Naive B cell (primary cell): ENCODE measurements at regions not wholly inside any gene's neighbourhood (a gene's known extent, or its start where the extent isn't known, plus 50 kb on each side); places are given as distances from the start of the nearest gene placed in this dataset.

Experiments used
- ATAC-seq, 2 donors: fragments of 150-1000 bp; cut with Tn5 transposase; 2 replicates each; pipeline ENCODE4 v1.10.0; 2021; ENCODE audit warnings: low read depth in 2 of 2, mild to moderate bottlenecking in 2 of 2, moderate library complexity in 2 of 2
- DNase-seq: peaks from one replicate; pipeline ENCODE4 v3.0.0; 2022
- H3K27ac Mint-ChIP-seq, 6 donors: one replicate each; pipeline ENCODE4 v1.8.0; 2020 to 2022; ENCODE audit warnings: mild to moderate bottlenecking in 6 of 6, mixed read lengths in 6 of 6, moderate library complexity in 5 of 6, inconsistent platforms in 2 of 6
- H3K27me3 Mint-ChIP-seq, 3 donors: one replicate each; pipeline ENCODE4 v1.8.0; 2021 to 2022; ENCODE audit warnings: mixed read lengths in 3 of 3, mild to moderate bottlenecking in 1 of 3
- H3K36me3 Mint-ChIP-seq, 2 donors: one replicate each; pipeline ENCODE4 v1.8.0; 2020 to 2022; ENCODE audit warnings: mixed read lengths in 2 of 2, inconsistent platforms in 1 of 2, mild to moderate bottlenecking in 1 of 2
- H3K4me1 Mint-ChIP-seq, 3 donors: one replicate each; pipeline ENCODE4 v1.8.0; 2020 to 2022; ENCODE audit warnings: mixed read lengths in 3 of 3, inconsistent platforms in 1 of 3, mild to moderate bottlenecking in 1 of 3, moderate library complexity in 1 of 3
- H3K4me3 Mint-ChIP-seq, 8 donors: one replicate each; pipeline ENCODE4 v1.8.0; 2020 to 2022; ENCODE audit warnings: mild to moderate bottlenecking in 8 of 8, mixed read lengths in 8 of 8, moderate library complexity in 8 of 8, inconsistent platforms in 2 of 8
- H3K9me3 Mint-ChIP-seq, 7 donors: one replicate each; pipeline ENCODE4 v1.8.0; 2020 to 2022; ENCODE audit warnings: mixed read lengths in 7 of 7, mild to moderate bottlenecking in 5 of 7, inconsistent platforms in 2 of 7, moderate library complexity in 1 of 7

DNA sequence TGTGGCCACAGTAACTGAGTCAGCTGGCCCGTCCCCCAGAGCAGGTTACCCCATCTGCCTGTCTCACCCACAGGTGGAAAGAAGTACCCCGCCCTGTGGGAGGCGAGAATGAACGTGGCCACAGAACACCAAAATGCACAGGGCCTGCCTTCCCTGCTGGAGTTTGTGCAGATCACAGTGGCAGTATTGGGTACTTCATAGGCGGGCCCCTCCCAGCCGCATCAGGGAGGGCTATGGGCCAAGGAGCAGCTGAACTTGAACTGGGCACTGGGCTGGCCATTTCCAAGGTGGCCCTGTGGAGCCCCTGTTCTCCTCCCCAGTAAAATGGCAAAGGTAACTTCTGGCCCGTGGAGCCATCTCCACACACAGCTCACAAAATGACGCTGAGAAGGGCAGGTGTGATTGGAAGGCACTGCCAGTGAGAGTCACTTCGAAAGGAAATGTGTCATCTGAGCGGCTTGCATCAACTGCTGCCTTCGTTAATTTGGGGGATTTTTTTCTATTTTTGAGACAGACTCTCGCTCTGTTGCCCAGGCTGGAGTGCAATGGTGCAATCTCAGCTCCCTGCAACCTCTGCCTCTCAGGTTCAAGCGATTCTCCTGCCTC, 162.9 kb downstream of the ENGASE start:
- no peaks in the 10 kb centered on the region for H3K36me3 Mint-ChIP-seq
- H3K4me1 Mint-ChIP-seq, result no peaks in the 10 kb centered on the region
- H3K27ac Mint-ChIP-seq, result no peak overlapping the region
- ATAC-seq (no peak), DNase-seq (no peak)
- H3K9me3 Mint-ChIP-seq, result peaks cover 0 to 2% (median 0%) of the 10 kb centered on the region in 7 donors
- H3K27me3 Mint-ChIP-seq, result peaks cover 4 to 26% (median 9%) of the 10 kb centered on the region in 3 donors
- H3K4me3 Mint-ChIP-seq, result no peak overlapping the region

DNA sequence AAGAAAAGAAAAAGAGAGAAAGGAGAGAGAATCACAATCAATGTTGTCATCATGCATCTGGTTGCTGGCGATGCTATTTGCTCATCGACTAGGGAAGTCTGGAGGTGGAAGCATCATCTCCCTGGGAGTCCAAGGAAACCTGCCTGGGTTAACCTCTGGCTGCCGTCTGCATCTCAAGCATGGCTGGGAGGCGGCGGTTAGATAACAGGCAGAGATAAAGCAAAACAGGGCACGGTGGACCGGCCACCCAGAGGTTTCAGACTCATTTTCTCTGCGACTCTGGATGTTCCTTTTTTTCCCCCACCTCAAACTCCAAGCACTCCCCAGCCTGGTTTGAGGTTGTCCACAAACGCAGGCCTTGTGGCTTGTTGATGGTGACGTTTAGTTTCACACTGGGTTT, 161.2 kb downstream of the ENGASE start:
- no peaks in the 10 kb centered on the region for H3K36me3 Mint-ChIP-seq
- no peaks in the 10 kb centered on the region for H3K9me3 Mint-ChIP-seq
- DNase-seq, result no peak
- no peak overlapping the region for H3K27ac Mint-ChIP-seq
- H3K4me3 Mint-ChIP-seq, result no peak overlapping the region
- no peak for ATAC-seq
- H3K27me3 Mint-ChIP-seq, result peaks cover 4 to 15% (median 13%) of the 10 kb centered on the region in 3 donors
- H3K4me1 Mint-ChIP-seq, result no peaks in the 10 kb centered on the region

DNA sequence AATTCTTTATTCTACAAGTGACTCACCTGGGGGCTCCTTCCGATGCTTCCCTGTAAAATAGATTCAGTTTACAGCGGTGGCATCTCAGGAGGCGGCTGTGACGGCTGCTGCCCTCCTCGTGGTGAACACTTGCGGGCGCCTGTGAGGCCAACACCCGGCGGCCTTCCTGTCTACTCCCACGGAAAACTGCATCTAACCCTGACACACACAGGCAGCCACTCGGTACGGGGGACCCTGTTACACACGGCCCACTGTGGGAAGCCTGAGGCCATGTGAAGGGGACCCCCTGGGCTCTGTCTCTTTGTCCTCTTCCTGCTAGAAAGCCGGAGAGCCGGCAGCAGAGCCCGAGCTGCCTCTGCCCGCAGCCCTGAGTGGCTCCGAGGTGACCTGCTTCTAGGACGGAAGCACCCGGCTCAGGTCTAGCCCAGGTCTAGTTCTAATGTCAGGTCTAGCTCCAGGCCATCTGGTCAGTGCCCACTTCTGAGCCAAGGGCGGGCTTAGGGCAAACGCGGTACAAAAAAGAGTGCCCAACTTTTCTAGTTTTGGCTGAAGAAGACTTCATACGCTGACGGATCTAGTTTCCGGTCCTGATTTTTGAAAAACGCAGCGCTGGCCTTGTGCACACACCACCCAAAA, 159.4 kb downstream of the ENGASE start:
- Mint-ChIP-seq H3K36me3 (no peaks in the 10 kb centered on the region), H3K4me3 (no peak overlapping the region), H3K27ac (no peak overlapping the region), H3K4me1 (no peaks in the 10 kb centered on the region), H3K9me3 (no peaks in the 10 kb centered on the region), H3K27me3 (peaks cover 0 to 12% (median 7%) of the 10 kb centered on the region in 3 donors)
- ATAC-seq (no peak), DNase-seq (no peak)

DNA sequence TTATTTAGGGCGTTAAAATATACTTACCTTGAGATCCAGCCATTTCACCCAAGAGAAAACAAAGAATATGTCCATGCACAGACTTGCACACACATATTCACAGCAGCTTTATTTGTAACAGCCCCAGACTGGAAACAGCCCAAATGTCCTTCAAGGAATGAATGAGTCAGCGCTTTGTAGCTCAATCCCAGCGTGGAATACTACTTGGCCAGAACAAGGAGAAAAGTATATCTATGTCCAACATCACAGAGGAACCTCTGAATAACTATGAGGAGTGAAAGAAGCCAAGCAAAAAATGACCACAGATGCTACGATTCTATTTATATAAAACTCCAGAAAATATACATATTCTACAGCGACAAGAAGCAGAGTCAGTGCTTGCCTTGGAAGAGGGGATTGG, 158.3 kb downstream of the ENGASE start:
- ATAC-seq (no peak), DNase-seq (no peak)
- Mint-ChIP-seq H3K27ac (no peak overlapping the region), H3K27me3 (peaks cover 0 to 14% (median 10%) of the 10 kb centered on the region in 3 donors), H3K9me3 (no peaks in the 10 kb centered on the region), H3K36me3 (no peaks in the 10 kb centered on the region), H3K4me3 (no peak overlapping the region), H3K4me1 (no peaks in the 10 kb centered on the region)

DNA sequence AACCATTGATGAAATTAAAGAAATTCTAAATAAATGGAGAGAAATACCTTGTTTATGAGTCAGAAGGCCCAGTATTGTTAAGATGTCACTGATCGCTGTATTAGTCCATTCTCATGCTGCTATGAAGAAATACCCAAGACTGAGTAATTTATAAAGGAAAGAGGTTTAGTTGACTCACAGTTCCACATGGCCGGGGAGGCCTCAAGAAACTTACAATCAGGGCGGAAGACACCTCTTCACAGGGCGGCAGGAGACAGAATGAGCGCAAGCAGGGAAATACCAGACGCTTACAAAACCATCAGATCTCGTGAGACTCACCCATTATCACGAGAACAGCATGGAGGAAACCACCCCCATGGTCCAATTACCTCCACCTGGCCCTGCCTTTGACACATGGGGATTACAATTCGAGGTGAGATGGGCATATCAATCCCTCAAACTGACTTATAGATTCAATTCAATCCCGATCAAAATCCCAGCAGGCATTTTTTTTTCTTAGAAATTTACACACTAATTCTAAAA, 157.2 kb downstream of the ENGASE start:
- no peaks in the 10 kb centered on the region for H3K9me3 Mint-ChIP-seq
- no peak for ATAC-seq

DNA sequence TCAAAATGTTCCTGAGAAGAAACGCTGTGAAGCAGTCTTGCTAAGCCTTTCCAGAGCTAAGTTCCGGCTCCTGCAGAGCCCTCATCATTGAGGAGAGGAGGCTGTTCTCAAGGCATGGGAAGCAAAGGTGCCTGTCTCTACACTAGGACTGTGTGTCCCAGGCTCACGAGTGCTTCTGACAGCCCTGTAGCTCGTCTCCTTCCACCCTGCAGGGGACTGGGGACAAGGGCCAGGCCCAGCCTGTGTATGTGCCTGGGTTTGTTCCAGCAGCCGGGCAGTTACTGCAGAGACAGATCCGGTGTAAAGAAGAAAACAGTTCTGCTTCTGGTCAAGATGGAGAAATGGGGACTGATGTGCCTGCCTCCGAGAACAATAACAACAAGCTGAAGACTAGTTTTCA, 156.0 kb downstream of the ENGASE start:
- Mint-ChIP-seq H3K27ac (no peak overlapping the region), H3K27me3 (peaks cover 0 to 24% (median 17%) of the 10 kb centered on the region in 3 donors), H3K36me3 (no peaks in the 10 kb centered on the region), H3K4me3 (no peak overlapping the region), H3K4me1 (no peaks in the 10 kb centered on the region), H3K9me3 (no peaks in the 10 kb centered on the region)
- ATAC-seq (no peak), DNase-seq (no peak)

More for the DNA sequence above, 157.2 kb downstream of the ENGASE start:
- DNase-seq, result no peak
- no peak overlapping the region for H3K4me3 Mint-ChIP-seq
- no peaks in the 10 kb centered on the region for H3K36me3 Mint-ChIP-seq
- no peak overlapping the region for H3K27ac Mint-ChIP-seq
- peaks cover 0 to 15% (median 10%) of the 10 kb centered on the region in 3 donors for H3K27me3 Mint-ChIP-seq
- H3K4me1 Mint-ChIP-seq, result no peaks in the 10 kb centered on the region

DNA sequence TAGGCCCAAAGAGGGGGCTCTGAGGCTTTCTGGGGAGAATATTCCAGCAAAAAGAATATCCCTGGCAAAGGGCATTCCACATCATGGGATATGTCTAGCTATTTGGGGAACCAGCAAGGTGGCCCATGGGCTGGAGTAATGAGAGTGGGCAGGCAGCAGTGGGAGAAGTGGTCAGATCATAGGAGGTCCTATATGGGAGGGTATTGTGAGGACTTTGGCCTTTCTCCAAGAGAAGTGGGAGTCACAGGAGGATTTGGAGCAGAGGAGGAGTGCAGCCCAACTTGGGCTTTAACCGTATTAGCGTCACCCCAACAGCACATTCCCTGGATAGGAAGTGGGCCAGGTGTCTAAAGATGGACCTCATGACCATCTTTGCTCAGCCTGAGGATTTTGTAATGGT, 151.4 kb downstream of the ENGASE start:
- H3K4me1 Mint-ChIP-seq, result no peaks in the 10 kb centered on the region
- H3K9me3 Mint-ChIP-seq, result no peaks in the 10 kb centered on the region
- no peaks in the 10 kb centered on the region for H3K36me3 Mint-ChIP-seq
- H3K27ac Mint-ChIP-seq, result no peak overlapping the region
- ATAC-seq, result no peak
- DNase-seq, result no peak
- H3K27me3 Mint-ChIP-seq, result peaks cover 19 to 53% (median 52%) of the 10 kb centered on the region in 3 donors
- H3K4me3 Mint-ChIP-seq, result no peak overlapping the region

DNA sequence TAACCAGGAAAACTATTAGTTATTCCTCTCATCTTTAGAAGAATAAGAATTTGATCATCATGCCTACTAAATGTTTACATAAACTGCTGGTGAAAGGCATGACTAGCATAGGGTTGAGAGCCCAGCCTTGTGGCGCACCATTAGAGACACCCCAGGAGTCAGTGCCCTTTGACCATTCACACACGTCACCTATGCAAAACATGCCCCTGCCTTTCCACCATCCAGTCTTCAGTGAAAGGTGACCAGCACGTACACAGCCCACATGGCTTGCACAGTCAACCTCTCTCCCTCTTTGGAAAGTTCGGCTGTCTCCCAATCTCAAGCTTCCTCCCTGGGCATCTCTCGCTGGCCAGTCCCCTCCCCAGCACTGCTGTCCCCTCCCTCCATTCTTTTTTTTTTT, 150.3 kb downstream of the ENGASE start:
- Mint-ChIP-seq H3K27me3 (peaks cover 27 to 62% (median 53%) of the 10 kb centered on the region in 3 donors), H3K27ac (no peak overlapping the region), H3K4me3 (no peak overlapping the region), H3K9me3 (no peaks in the 10 kb centered on the region), H3K36me3 (no peaks in the 10 kb centered on the region), H3K4me1 (peaks cover 7 to 8% (median 7%) of the 10 kb centered on the region in 3 donors)
- DNase-seq, result no peak
- no peak for ATAC-seq

DNA sequence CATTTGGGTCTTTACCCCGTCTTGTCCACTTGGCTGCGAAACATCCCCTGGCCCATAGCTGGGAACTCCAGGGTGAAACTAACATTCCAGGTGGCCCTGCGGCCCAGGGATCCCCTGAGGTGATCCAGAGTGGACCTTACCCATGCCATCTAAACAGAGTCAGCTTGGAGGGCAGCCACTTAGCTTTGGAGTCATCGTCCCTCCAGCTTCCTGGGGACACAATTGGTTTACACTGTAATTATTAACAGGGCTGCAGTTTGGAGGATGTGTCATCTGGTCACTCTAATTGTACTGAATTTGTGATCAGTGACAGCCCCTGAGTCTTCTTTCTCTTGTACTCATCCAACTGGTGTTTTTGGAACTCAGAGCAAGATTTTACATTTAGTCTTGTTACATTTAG, 149.9 kb downstream of the ENGASE start:
- Mint-ChIP-seq H3K4me3 (no peak overlapping the region), H3K36me3 (no peaks in the 10 kb centered on the region), H3K9me3 (no peaks in the 10 kb centered on the region), H3K27me3 (peaks cover 27 to 66% (median 54%) of the 10 kb centered on the region in 3 donors), H3K27ac (no peak overlapping the region), H3K4me1 (peaks cover 7 to 8% (median 7%) of the 10 kb centered on the region in 3 donors)
- DNase-seq (no peak), ATAC-seq (no peak)

DNA sequence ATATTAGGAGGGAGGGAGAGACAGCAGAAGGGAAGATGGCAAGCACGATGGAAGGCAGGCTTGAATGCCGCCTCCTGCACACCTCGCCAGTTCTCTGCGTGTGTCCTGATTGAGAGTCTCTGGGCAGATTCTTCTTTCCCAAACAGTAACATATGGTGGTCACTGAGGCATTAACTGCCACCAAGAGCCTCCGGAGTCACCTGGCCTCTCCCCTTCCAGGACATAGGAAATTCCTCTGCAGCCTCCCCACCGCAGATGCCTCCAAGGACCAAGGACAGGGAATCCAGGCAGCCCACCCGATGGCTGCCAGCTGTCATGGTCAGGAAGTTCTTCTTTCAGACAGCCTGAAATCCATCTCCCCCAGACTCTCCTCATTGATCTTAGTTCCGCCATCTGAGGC, 149.3 kb downstream of the ENGASE start:
- no peak overlapping the region for H3K27ac Mint-ChIP-seq
- no peak for DNase-seq
- no peak overlapping the region for H3K4me3 Mint-ChIP-seq
- H3K27me3 Mint-ChIP-seq, result peaks cover 31 to 72% (median 60%) of the 10 kb centered on the region in 3 donors
- peaks cover 7 to 8% (median 7%) of the 10 kb centered on the region in 3 donors for H3K4me1 Mint-ChIP-seq
- ATAC-seq, result no peak
- no peaks in the 10 kb centered on the region for H3K36me3 Mint-ChIP-seq
- H3K9me3 Mint-ChIP-seq, result no peaks in the 10 kb centered on the region

DNA sequence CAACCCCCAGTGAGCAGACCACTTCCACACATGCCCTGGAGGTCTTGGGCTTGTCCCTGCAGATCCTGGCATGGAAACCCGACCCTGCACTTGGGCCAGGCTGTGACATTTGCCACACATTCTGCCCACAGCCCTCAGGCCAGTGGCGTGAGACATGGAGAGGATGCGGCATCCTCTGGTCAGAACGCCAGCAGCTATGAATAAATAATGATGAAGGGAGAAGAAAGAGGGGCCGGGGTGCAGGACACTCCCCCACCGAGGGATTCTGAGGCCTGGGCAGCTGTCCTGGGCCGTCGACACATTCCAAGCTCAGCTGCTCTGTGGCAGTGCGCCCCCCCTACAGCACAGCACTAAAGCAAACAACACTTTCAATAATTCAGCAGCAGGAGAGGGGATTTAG, 148.8 kb downstream of the ENGASE start:
- peaks cover 7 to 8% (median 7%) of the 10 kb centered on the region in 3 donors for H3K4me1 Mint-ChIP-seq
- no peak for DNase-seq
- H3K9me3 Mint-ChIP-seq, result no peaks in the 10 kb centered on the region
- H3K4me3 Mint-ChIP-seq, result no peak overlapping the region
- ATAC-seq, result no peak
- peaks cover 31 to 70% (median 61%) of the 10 kb centered on the region in 3 donors for H3K27me3 Mint-ChIP-seq
- H3K36me3 Mint-ChIP-seq, result no peaks in the 10 kb centered on the region
- H3K27ac Mint-ChIP-seq, result peak overlapping the region in 1 of 6 donors; percentile 26

DNA sequence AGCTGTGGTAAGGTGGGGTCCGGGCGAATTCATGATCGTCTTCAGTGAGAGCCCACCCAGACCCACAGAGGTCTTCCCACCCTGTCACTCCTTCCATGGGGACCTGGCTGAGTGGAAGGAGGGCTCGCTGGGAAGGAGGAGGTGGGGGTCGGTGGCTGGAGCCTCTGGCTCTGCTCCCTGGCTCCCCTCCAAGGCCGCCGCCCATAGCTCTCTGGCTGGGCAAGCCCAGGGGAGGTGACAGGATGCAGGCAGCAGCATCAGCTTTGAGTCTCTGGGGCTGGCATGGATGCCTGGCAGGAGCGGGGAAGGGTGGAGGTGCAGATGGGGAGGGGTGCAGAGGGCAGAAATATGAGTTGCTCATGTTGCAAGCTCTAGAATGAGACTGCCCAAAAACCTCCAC, 147.0 kb downstream of the ENGASE start:
- H3K27me3 Mint-ChIP-seq, result peaks cover 35 to 79% (median 78%) of the 10 kb centered on the region in 3 donors

DNA sequence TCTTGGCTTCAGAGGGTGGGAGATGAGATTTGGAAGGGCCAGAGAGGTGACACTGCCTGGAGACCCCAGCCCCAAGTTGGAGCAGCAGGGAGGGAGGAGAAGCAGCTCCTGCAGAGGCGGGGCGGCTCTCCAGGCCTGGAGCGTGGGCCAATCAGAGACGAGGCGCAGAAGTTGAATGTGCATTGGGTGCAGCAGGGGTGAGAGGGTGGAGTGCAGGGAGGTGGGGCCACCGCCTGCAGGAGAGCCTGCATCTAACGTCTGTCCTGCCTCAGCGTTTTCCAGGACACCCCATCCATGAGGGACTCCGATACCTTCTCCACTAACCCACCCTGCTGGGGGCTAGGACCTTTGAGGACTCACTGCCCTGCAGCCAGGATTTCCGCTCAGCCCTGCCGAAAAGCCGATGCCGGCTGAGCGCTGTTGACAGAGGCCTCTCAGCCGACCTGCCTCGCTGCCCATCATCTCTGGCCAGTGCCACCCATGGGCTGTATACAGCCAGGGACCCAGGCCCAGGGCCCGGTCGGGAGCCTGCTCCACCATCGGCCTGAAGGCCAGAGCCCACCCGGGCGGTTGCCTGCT, 146.2 kb downstream of the ENGASE start:
- Mint-ChIP-seq H3K4me3 (peak overlapping the region in 7 of 8 donors; percentile 15 to 84 (median 60)), H3K4me1 (peaks cover 7 to 8% (median 7%) of the 10 kb centered on the region in 3 donors), H3K27me3 (peaks cover 35 to 80% (median 78%) of the 10 kb centered on the region in 3 donors), H3K27ac (peak overlapping the region in 1 of 6 donors; percentile 18), H3K36me3 (no peaks in the 10 kb centered on the region), H3K9me3 (no peaks in the 10 kb centered on the region)
- ATAC-seq (no peak), DNase-seq (no peak)

More for the DNA sequence above, 147.0 kb downstream of the ENGASE start:
- Mint-ChIP-seq H3K4me3 (peak overlapping the region in 1 of 8 donors; percentile 16), H3K27ac (no peak overlapping the region), H3K9me3 (no peaks in the 10 kb centered on the region), H3K4me1 (peaks cover 7 to 8% (median 7%) of the 10 kb centered on the region in 3 donors), H3K36me3 (no peaks in the 10 kb centered on the region)
- DNase-seq, result no peak
- no peak for ATAC-seq
